Ramos (cell line): ENCODE measurements at regions not wholly inside any gene's neighbourhood (a gene's known extent, or its start where the extent isn't known, plus 50 kb on each side); places are given as distances from the start of the nearest gene placed in this dataset.
"Not testable (repeated sequence)": the region's sequence is repeated elsewhere in the genome, so short reads cannot be mapped to it uniquely, and the experiment has no call there.

Experiments
- in situ Hi-C: fragments of 300-500 bp; cut with MboI; formaldehyde crosslinking; loops from one replicate; pipeline ENCODE4 v1.14.3; 2022; ENCODE audit warnings: low sequenced_read_pairs; ENCODE audit not compliant: unreplicated experiment

DNA sequence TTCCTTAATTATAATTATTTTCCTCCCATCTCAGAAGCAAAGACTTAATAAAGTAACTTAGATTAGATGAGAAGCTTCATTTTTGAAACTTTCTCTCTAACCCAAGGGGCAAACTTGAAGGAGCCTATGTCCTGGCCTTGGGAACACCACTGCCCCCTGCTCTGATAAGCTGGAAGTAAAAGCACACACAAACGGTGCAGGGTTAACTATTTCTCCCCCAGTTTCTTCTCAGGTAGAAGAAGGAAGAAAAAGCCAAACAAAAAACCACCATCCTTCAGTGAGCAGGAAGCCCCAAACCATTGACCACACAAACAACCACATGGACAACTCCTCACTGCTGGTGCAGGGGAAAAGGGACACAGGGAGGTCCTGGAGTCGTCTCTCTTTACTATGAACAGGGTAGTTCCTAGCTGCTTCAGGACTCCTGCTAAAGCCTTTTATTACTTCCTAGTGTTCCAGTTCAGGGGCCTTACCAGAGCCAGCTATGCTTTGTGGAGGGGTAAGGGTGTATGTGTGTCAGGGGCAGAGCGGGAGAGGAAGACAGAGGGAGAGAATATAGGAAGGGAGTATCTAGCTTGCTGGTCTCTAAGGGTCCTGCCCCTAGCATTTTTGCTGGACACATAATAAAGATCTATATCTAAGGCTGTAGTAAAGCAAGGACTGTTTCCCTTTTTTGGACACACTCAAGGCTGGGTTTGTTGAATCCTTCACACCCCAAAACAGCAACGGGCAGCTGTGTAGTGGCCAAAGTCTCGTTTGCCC is 94.0 kb upstream of the UMPS start:
- in situ Hi-C loops: no loop called here

- in situ Hi-C loops: no loop called here
Measured at GRCh38 chr3:124636863-124637296, 93.4 kb upstream of the UMPS start.

GRCh38 chr3:124639406-124640237 is 90.6 kb upstream of the UMPS start:
- in situ Hi-C loops: no loop called here

DNA sequence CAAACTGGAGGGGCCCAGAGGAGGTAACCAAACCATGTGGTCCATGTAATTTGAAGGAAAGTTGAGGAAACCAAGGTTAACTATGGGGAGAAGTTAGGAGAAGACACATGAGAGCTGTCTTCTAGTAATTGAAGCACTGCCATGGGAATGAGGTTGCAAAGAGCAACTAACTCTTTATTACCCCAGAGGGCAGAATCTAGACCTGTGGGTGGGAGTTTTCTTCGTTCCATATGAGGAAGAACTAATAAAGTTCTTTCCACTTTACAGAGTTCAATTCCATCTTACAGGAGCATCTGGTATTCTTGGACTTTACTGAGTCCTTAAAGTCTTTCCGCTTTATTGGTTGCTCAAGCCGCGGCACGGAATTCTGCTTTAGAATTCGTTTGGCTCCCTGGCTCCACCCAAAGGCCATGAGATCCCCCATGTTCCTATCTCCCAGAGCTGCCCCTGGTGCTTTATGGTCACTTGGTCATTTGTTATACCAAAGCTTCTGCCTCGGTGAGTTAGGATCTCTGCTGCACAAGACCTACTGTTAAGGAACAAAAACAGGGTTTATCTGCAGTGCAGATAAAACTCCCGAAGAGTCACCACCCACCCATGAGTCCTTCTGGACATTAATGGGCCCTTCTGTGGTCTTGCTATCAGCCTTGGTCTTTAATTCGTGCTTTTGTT is 89.5 kb upstream of the UMPS start:
- in situ Hi-C loops: no loop called here

GRCh38 chr3:124643453-124643852 is 86.8 kb upstream of the UMPS start:
- in situ Hi-C loops: no loop called here

- in situ Hi-C loops: not testable (repeated sequence)
Measured at GRCh38 chr3:124646186-124646585, 84.1 kb upstream of the UMPS start.

- in situ Hi-C loops: no loop called here
Measured at GRCh38 chr3:124648551-124648950, 81.7 kb upstream of the UMPS start.

GRCh38 chr3:124650798-124651197 is 79.5 kb upstream of the UMPS start:
- in situ Hi-C loops: no loop called here

GRCh38 chr3:124651416-124651815 is 78.8 kb upstream of the UMPS start:
- in situ Hi-C loops: not testable (repeated sequence)

DNA sequence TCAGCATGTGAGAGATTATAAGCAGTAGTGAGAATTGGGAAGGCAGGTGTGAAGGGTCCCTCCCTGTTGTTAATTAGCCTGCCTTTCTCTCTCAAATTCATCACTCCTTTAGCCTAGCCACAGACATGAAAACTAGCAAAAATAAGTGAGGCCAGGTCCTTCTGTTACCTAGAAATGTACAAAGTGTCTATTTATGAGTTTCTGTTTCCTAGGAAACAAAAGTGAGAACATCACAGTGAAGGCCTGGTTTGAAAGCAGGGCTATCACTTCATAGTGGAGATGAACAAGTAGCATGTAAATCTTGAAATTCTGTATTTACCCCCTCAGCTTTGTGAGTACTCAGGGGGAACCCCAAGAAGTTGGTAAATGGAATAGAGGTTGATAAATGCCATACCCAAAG is 78.2 kb upstream of the UMPS start:
- in situ Hi-C loops: no loop called here

DNA sequence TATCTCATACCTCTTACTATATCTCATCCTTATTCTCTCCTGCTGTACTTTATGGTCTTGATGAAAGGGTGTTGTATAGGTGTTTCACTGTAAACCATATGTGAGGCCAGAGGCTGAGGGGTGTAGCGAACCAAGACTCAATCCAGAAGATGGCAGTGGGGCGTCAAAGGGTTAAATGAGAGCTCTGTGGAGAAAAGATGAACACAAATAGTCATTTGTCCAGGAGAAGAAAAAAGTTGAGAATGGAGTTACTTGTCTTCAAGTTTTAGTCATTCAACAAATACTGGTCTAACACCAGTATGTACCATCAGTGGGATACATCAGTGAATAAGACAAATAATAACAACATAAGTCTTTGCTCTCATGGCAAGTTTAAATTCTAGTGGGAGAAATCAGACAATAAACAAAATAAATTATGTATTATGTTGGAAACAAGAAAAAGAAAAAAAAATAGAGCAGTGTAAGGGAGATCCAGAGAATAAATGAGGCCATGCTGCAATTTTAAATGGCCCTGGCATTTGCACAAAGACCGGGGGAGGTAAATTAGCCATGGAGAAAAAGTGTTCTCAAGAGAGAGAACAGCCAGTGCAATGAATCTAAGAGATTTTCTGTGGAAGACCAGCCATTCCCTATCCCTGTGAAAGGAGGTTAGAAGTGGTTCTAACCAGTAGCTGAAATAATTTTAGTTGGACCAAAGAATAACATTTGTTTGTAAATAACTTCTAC is 77.0 kb upstream of the UMPS start:
- in situ Hi-C loops: no loop called here

- in situ Hi-C loops: no loop called here
Measured at GRCh38 chr3:124653797-124654469, 76.3 kb upstream of the UMPS start.

DNA sequence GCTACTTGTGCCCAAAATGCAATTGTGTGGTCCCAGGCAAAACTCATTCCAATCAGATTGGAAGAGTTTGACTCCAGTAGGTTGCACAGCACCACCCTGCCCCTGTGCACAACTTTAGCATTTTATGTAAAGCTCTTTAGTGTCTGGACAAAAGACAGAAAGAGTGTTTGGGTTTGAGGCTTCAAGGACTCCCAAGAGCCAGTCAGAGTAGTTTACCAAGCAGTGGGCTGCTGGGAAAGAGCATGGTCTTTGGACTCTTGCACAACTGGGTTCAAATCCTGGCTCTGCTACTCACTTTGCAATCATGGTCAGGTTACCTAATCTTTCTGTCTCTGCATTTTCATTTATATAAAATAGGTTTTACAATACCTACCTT is 75.8 kb upstream of the UMPS start:
- in situ Hi-C loops: no loop called here

DNA sequence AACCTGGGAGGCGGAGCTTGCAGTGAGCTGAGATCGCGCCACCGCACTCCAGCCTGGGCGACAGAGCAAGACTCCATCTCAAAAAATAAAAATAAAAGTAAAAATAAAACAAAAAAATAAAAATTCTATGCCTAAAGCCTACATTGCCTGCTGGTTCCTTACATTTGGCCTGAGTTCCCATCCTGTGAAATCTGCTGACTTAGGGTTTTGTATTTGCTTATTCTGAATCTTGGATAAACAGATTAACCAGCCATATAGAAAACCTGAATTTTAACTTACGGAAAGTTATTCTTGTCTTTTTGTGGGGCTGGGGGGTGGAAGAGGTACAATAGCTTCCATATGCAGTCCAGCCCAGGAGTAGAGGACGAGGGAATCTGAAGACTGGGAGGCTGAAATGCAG is 73.7 kb upstream of the UMPS start:
- in situ Hi-C loops: no loop called here

DNA sequence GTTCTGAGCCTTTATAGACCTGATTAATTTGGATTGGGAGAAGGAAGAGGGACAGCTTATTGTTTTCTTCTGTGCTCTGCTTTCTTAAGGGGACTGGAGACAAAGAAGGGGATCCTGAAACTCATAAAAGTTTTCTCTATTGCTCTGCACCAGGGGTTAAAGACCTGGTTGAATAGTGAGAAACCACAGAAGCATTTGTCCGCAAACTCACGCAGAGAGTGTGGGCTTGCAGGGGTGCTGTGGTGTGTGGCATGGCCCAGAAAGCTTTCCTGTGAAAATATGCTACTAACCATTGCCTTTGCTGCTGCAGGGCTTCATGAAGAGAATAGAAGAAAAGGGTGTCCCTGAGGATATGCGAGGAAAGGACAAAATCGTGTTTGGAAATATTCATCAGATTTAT is 73.1 kb upstream of the UMPS start:
- in situ Hi-C loops: no loop called here

GRCh38 chr3:124658270-124658669 is 72.0 kb upstream of the UMPS start:
- in situ Hi-C loops: no loop called here

DNA sequence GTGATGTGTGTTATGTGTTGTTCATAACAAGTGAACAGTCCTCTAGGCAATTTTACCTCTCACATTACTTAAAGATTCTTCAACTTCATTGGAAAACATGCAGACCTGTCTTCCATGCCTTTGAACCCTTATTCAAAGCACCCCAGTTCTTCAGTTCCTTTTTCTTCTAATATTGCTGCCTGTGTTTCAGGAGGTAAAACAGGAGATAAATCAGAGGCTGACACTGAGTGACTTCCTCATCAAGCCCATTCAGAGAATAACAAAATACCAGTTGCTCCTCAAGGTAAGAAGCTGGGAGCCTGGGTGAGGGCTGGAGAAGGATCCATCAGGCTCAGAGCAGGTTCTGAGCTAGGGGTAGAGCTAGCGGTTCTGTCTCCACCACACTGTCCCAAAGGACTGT is 71.1 kb upstream of the UMPS start:
- in situ Hi-C loops: no loop called here

- in situ Hi-C loops: no loop called here
Measured at GRCh38 chr3:124660599-124660998, 69.7 kb upstream of the UMPS start.

DNA sequence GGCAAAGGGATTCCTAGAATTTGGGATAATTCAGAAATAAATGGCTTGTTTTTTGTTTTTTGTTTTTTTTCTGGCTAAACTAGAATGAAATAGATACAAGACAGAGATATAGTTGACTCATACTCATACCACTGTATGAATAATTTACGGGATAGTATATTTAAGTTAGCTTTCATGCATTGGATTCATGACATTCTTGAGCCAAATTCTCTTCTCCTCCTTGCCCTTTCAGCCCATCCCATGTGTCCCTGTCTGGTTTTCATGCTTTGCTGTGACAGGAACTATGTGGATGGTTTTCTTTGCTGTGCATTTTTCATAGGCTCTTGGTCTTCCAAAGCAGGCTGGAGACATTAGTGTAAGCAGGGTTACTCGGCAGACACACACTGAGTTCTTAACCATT is 66.6 kb upstream of the UMPS start:
- in situ Hi-C loops: no loop called here

- in situ Hi-C loops: no loop called here
Measured at GRCh38 chr3:124664804-124665203, 65.4 kb upstream of the UMPS start.
